CD4-positive, alpha-beta T cell (primary cell): ENCODE measurements at regions not wholly inside any gene's neighbourhood (a gene's known extent, or its start where the extent isn't known, plus 50 kb on each side); places are given as distances from the start of the nearest gene placed in this dataset.

Source experiments
- ATAC-seq: fragments of 200-7000 bp; cut with Tn5 transposase; one replicate; pipeline ENCODE4 v1.10.0; 2022; ENCODE audit warnings: mild to moderate bottlenecking; ENCODE audit not compliant: poor library complexity
- CTCF ChIA-PET: fragments of 350-600 bp; sonication (Branson Sonifier 250); formaldehyde crosslinking; loops from one replicate; lab custom pipeline; 2021; ENCODE audit warnings: antibody characterized with exemption, inconsistent platforms; lab: Charles Lee
- POLR2A ChIA-PET: fragments of 350-600 bp; sonication (Branson Sonifier 250); formaldehyde crosslinking; loops from one replicate; lab custom pipeline; 2021; ENCODE audit warnings: antibody characterized with exemption, inconsistent platforms; lab: Charles Lee
- DNase-seq, 14 experiments: peaks; one replicate each; pipeline ENCODE4 v3.0.0-alpha.2; 2013 to 2020; ENCODE audit warnings: mixed read lengths in 2 of 14
- H3K27ac ChIP-seq, 2 donors: one replicate each; pipeline versions ENCODE4 v1.5.1 to v1.7.0; 2013; ENCODE audit warnings: low read length in 2 of 2, low read depth in 1 of 2, mild to moderate bottlenecking in 1 of 2
- H3K27me3 ChIP-seq, 2 experiments: 1 replicate in 1 of 2; 2 replicates in 1 of 2; pipeline versions ENCODE4 v1.6.1 to v1.7.0; 2013; ENCODE audit warnings: low read length in 2 of 2, control low read depth in 1 of 2, mild to moderate bottlenecking in 1 of 2, moderate library complexity in 1 of 2; ENCODE audit not compliant: insufficient read depth in 2 of 2, control insufficient read depth in 1 of 2
- H3K36me3 ChIP-seq: one replicate; pipeline ENCODE4 v1.6.1; 2013; ENCODE audit warnings: low read length, control low read depth; ENCODE audit not compliant: insufficient read depth
- H3K4me1 ChIP-seq: one replicate; pipeline ENCODE4 v1.6.1; 2013; ENCODE audit warnings: low read length, control low read depth; ENCODE audit not compliant: insufficient read depth
- H3K4me3 ChIP-seq: one replicate; pipeline ENCODE4 v1.5.1; 2013; ENCODE audit warnings: mild to moderate bottlenecking, low read length, moderate library complexity
- H3K9me3 ChIP-seq, 2 experiments: 1 replicate in 1 of 2; 2 replicates in 1 of 2; pipeline versions ENCODE4 v1.6.1 to v1.7.0; 2013; ENCODE audit warnings: low read length in 2 of 2, mild to moderate bottlenecking in 2 of 2, control low read depth in 1 of 2, moderate library complexity in 1 of 2; ENCODE audit not compliant: control insufficient read depth in 1 of 2, insufficient read depth in 1 of 2
- H3K27ac Mint-ChIP-seq: one replicate; pipeline ENCODE4 v1.8.0; 2020; ENCODE audit warnings: mixed read lengths
- H3K27me3 Mint-ChIP-seq: one replicate; pipeline ENCODE4 v1.8.0; 2021; ENCODE audit warnings: mixed read lengths
- H3K36me3 Mint-ChIP-seq: one replicate; pipeline ENCODE4 v1.8.0; 2021; ENCODE audit warnings: low read depth, mixed read lengths
- H3K4me1 Mint-ChIP-seq: one replicate; pipeline ENCODE4 v1.8.0; 2021; ENCODE audit warnings: low read depth, mixed read lengths
- H3K4me3 Mint-ChIP-seq: one replicate; pipeline ENCODE4 v1.8.0; 2020; ENCODE audit warnings: mild to moderate bottlenecking, mixed read lengths
- H3K9me3 Mint-ChIP-seq: one replicate; pipeline ENCODE4 v1.8.0; 2020; ENCODE audit warnings: mixed read lengths
- intact Hi-C, 2 experiments: fragments of 100-400 bp; cut with DNase I in 1 of 2; cut with micrococcal nuclease in 1 of 2; formaldehyde crosslinking; loops; one replicate each; pipeline versions ENCODE4 v1.15.1 to v1.9.0; 2023 to 2025; cut with DNase I, micrococcal nuclease
- TF ChIP-seq, protein P1 (sequence below): fragments of 200-600 bp; IDR thresholded peaks from one replicate; pipeline ENCODE4 v1.8.0; 2022; ENCODE audit warnings: antibody characterized with exemption, mild to moderate bottlenecking

DNA sequence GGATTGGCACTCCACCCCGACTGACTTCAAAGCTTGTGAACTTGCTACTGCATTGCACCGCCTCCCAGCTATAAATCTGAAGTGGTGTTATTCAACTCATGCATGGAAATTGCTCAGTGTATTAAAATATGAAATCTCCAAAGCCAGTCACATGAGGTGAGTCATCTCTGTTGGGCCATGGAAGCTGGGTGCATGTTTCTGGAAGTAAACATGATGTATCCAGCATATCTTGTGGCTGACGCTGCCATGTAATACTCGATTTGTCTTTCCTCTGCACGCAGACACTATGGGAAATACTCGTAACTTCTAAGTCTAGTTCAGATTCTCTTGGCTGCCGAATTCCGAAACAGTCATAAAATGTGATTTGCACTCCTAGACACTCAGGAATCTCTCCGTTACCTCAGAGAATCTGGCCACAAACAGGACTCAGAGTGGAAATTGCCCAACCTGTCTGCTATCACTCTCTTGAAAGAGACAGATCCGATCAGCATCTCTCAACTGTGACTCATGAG is 154.9 kb upstream of the MPPED2 start:
- TF ChIP-seq, protein P1, sequence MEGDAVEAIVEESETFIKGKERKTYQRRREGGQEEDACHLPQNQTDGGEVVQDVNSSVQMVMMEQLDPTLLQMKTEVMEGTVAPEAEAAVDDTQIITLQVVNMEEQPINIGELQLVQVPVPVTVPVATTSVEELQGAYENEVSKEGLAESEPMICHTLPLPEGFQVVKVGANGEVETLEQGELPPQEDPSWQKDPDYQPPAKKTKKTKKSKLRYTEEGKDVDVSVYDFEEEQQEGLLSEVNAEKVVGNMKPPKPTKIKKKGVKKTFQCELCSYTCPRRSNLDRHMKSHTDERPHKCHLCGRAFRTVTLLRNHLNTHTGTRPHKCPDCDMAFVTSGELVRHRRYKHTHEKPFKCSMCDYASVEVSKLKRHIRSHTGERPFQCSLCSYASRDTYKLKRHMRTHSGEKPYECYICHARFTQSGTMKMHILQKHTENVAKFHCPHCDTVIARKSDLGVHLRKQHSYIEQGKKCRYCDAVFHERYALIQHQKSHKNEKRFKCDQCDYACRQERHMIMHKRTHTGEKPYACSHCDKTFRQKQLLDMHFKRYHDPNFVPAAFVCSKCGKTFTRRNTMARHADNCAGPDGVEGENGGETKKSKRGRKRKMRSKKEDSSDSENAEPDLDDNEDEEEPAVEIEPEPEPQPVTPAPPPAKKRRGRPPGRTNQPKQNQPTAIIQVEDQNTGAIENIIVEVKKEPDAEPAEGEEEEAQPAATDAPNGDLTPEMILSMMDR = no peak
- intact Hi-C loops = no loop called here
- Histone ChIP-seq H3K36me3 (no peaks in the 10 kb centered on the region), H3K27ac (no peak overlapping the region), H3K4me1 (no peaks in the 10 kb centered on the region), H3K27me3 (no peaks in the 10 kb centered on the region), H3K9me3 (no peaks in the 10 kb centered on the region), H3K4me3 (no peak overlapping the region)
- no peaks in the 10 kb centered on the region for H3K4me1 Mint-ChIP-seq
- no peak overlapping the region for H3K27ac Mint-ChIP-seq
- peaks cover 2% of the 10 kb centered on the region for H3K9me3 Mint-ChIP-seq
- no peaks in the 10 kb centered on the region for H3K27me3 Mint-ChIP-seq
- H3K4me3 Mint-ChIP-seq = no peak overlapping the region
- ATAC-seq (no peak), DNase-seq (no peak)
- POLR2A ChIA-PET = no interaction called here
- CTCF ChIA-PET = no interaction called here
- no peaks in the 10 kb centered on the region for H3K36me3 Mint-ChIP-seq

DNA sequence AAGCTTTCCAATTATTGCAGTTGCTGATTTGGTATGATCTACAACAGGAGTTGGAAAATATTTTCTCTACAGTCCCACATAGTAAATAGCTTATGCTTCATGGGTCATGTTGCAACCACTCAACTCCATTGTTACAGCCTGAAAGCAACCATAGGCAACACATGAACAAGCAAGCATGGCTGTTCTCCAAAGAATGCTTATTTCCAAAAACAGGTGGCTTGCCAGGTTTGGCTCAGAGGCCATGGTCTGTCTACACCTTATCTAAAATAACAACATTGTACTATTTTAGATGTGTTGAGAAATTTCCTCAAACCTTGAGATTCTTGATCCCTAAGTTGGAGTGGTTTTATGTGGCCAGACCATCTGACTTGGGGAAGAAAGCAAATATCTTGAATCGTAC is 153.9 kb upstream of the MPPED2 start:
- H3K27me3 ChIP-seq = no peaks in the 10 kb centered on the region
- H3K4me3 ChIP-seq = no peak overlapping the region
- no peaks in the 10 kb centered on the region for H3K36me3 Mint-ChIP-seq
- H3K27ac ChIP-seq = no peak overlapping the region
- POLR2A ChIA-PET = no interaction called here
- H3K4me1 ChIP-seq = no peaks in the 10 kb centered on the region
- H3K36me3 ChIP-seq = no peaks in the 10 kb centered on the region
- H3K9me3 ChIP-seq = no peaks in the 10 kb centered on the region
- DNase-seq (no peak), ATAC-seq (no peak)
- intact Hi-C loops = no loop called here
- H3K27ac Mint-ChIP-seq = no peak overlapping the region
- TF ChIP-seq, protein P1 = no peak
- CTCF ChIA-PET = no interaction called here
- no peaks in the 10 kb centered on the region for H3K27me3 Mint-ChIP-seq
- H3K4me3 Mint-ChIP-seq = no peak overlapping the region
- H3K4me1 Mint-ChIP-seq = no peaks in the 10 kb centered on the region
- peaks cover 2% of the 10 kb centered on the region for H3K9me3 Mint-ChIP-seq

DNA sequence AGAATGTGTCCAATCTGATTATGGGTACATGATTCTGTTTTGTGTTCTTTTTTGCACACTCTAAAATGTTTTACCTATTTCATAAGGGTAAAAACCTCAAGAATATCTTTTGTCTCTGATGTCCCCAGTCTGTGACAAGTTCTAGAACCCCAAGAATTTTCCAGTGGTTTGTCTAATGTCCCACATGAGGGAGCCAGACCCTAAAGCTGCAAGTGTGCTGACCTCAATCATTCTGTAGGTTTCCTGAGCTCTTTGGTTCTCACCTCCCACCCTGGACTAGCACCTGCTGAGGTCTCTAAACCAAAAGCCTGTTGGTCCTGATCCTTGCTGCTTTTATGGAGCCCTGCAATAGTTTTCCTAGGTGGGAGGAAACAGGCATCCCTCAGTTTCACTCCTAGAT is 149.8 kb upstream of the MPPED2 start:
- Histone ChIP-seq H3K9me3 (no peaks in the 10 kb centered on the region), H3K36me3 (no peaks in the 10 kb centered on the region), H3K4me1 (no peaks in the 10 kb centered on the region), H3K27ac (no peak overlapping the region), H3K4me3 (no peak overlapping the region), H3K27me3 (no peaks in the 10 kb centered on the region)
- Mint-ChIP-seq H3K27me3 (no peaks in the 10 kb centered on the region), H3K4me3 (no peak overlapping the region), H3K4me1 (no peaks in the 10 kb centered on the region), H3K27ac (no peak overlapping the region), H3K36me3 (no peaks in the 10 kb centered on the region), H3K9me3 (no peaks in the 10 kb centered on the region)
- ChIA-PET POLR2A (no interaction called here), CTCF (no interaction called here)
- ATAC-seq = no peak
- intact Hi-C loops = no loop called here
- TF ChIP-seq, protein P1 = no peak
- DNase-seq = no peak
